Esophagus squamous epithelium (tissue), 4 donors: ENCODE measurements at regions not wholly inside any gene's neighbourhood (a gene's known extent, or its start where the extent isn't known, plus 50 kb on each side); places are given as distances from the start of the nearest gene placed in this dataset.

ENCODE experiments used
- CTCF ChIP-seq, 6 experiments: fragments of 450-650 bp in 4 of 6; fragments of 200-600 bp in 2 of 6; sonication (generic) in 2 of 6; IDR thresholded peaks; one replicate each; pipeline ENCODE4 v1.5.1; 2016 to 2019; ENCODE audit warnings: antibody characterized with exemption in 6 of 6, mild to moderate bottlenecking in 4 of 6, moderate library complexity in 4 of 6
- POLR2A ChIP-seq, 4 donors: fragments of 450-650 bp; IDR thresholded peaks; one replicate each; pipeline ENCODE4 v1.6.1; 2017; ENCODE audit warnings: antibody characterized with exemption in 4 of 4, mild to moderate bottlenecking in 4 of 4, moderate library complexity in 3 of 4

- TF ChIP-seq POLR2A (IDR thresholded peaks at IDR 0.05) = no peak
- TF ChIP-seq CTCF (IDR thresholded peaks at IDR 0.05) = no peak
These were observed 508.8 kb downstream of the ZEB2 start for GRCh38 chr2:144011098-144011497.
